GM12878 (cell line): ENCODE measurements at regions not wholly inside any gene's neighbourhood (a gene's known extent, or its start where the extent isn't known, plus 50 kb on each side); places are given as distances from the start of the nearest gene placed in this dataset.

Experiments used
- ATAC-seq: fragments of 200-7000 bp; cut with Tn5 transposase; 3 replicates; pipeline ENCODE4 v1.9.1; 2020; ENCODE audit warnings: mild to moderate bottlenecking, moderate library complexity
- BruUV-seq: library from RNA; stranded (reverse); fragments of 400-500 nt; replicated peaks from 2 replicates; lab custom pipeline; 2021; lab: Mats Ljungman, UMichigan
- CTCF ChIA-PET: fragments of 300-600 bp; sonication (Branson Sonifier 250); formaldehyde crosslinking; extraction: SDS; loops from one replicate; lab custom pipeline; 2021; ENCODE audit warnings: inconsistent platforms; lab: Yijun Ruan, JAX
- POLR2A ChIA-PET: fragments of 350-600 bp; formaldehyde crosslinking; extraction: SDS; loops from one replicate; lab custom pipeline; 2021; ENCODE audit warnings: inconsistent platforms; lab: Charles Lee
- RAD21 ChIA-PET: fragments of 300-600 bp; sonication (Branson Sonifier 250); formaldehyde crosslinking; loops from one replicate; lab custom pipeline; 2023; ENCODE audit warnings: antibody characterized with exemption; ENCODE audit not compliant: unreplicated experiment; lab: Charles Lee
- SMC1A ChIA-PET: fragments of 300-600 bp; sonication (Branson Sonifier 250); formaldehyde crosslinking; loops from one replicate; lab custom pipeline; 2023; ENCODE audit not compliant: unreplicated experiment, uncharacterized antibody; lab: Charles Lee
- DNase-seq: peaks from one replicate; pipeline ENCODE4 v3.0.0-alpha.2; 2011; ENCODE audit warnings: low read depth, low spot score
- FAIRE-seq: peaks from 3 replicates; lab custom pipeline; 2011; peaks lifted over from hg19 to GRCh38; lab: Jason Lieb, UNC
- H2AFZ ChIP-seq: 2 replicates; pipeline ENCODE4 v1.6.0; 2011; ENCODE audit warnings: low read depth, low read length, control low read depth; ENCODE audit not compliant: control insufficient read depth
- H3K27ac ChIP-seq: 2 replicates; pipeline ENCODE4 v1.5.1; 2011; ENCODE audit warnings: control low read depth; ENCODE audit not compliant: control insufficient read depth, insufficient read depth
- H3K27me3 ChIP-seq, 2 experiments: replicated peaks in 1 of 2; 2 replicates each; pipeline versions ENCODE4 v1.6.0 to v1.6.1; 2011; ENCODE audit warnings: low read length in 1 of 2; ENCODE audit not compliant: control insufficient read depth in 2 of 2, insufficient read depth in 2 of 2
- H3K36me3 ChIP-seq, 2 experiments: 2 replicates each; pipeline ENCODE4 v1.5.1; 2011; ENCODE audit warnings: low read length in 1 of 2; ENCODE audit not compliant: control insufficient read depth in 2 of 2, insufficient read depth in 2 of 2
- H3K4me1 ChIP-seq: 2 replicates; pipeline ENCODE4 v1.6.1; 2011; ENCODE audit warnings: mild to moderate bottlenecking, low read length, moderate library complexity, mixed read lengths; ENCODE audit not compliant: control insufficient read depth, insufficient read depth
- H3K4me2 ChIP-seq: 2 replicates; pipeline ENCODE4 v1.6.0; 2011; ENCODE audit warnings: control low read depth; ENCODE audit not compliant: control insufficient read depth, insufficient read depth
- H3K4me3 ChIP-seq: fragments of 200-600 bp; sonication (generic); 2 replicates; pipeline ENCODE4 v1.5.1; 2016
- H3K79me2 ChIP-seq: 2 replicates; pipeline ENCODE4 v1.6.0; 2011; ENCODE audit warnings: low read length; ENCODE audit not compliant: control insufficient read depth, insufficient read depth
- H3K9ac ChIP-seq: 2 replicates; pipeline ENCODE4 v1.8.0; 2011; ENCODE audit warnings: low read length, control low read depth, mixed read lengths; ENCODE audit not compliant: control insufficient read depth, insufficient read depth
- H3K9me3 ChIP-seq: replicated peaks from 3 replicates; pipeline ENCODE4 v1.5.1; 2011; ENCODE audit warnings: mild to moderate bottlenecking, low read length; ENCODE audit not compliant: control insufficient read depth, insufficient read depth
- H4K20me1 ChIP-seq: 2 replicates; pipeline ENCODE4 v1.6.0; 2011; ENCODE audit not compliant: control insufficient read depth, insufficient read depth
- CBX3 ChIP-seq: fragments of 200-600 bp; sonication (generic); IDR thresholded peaks from 2 replicates; pipeline ENCODE4 v1.6.1; 2016; ENCODE audit warnings: low read depth, borderline replicate concordance
- CHD1 ChIP-seq: IDR thresholded peaks from 2 replicates; pipeline ENCODE4 v1.6.1; 2012; ENCODE audit warnings: low read depth, low read length, improper control_type of control experiment
- EP300 ChIP-seq, 2 experiments: fragments of 150-350 bp in 1 of 2; IDR thresholded peaks; 2 replicates each; pipeline ENCODE4 v1.6.1; 2011 to 2012; ENCODE audit warnings: low read depth in 2 of 2, low read length in 2 of 2, borderline replicate concordance in 1 of 2, improper control_type of control experiment in 1 of 2, inconsistent platforms in 1 of 2; ENCODE audit not compliant: control insufficient read depth in 1 of 2
- HCFC1 ChIP-seq: fragments of 150-350 bp; IDR thresholded peaks from 2 replicates; pipeline ENCODE4 v1.6.1; 2014; ENCODE audit warnings: low read length
- MTA2 ChIP-seq: fragments of 450-650 bp; IDR thresholded peaks from 2 replicates; pipeline ENCODE4 v1.6.1; 2016; ENCODE audit warnings: low read depth, mild to moderate bottlenecking, moderate library complexity
- PAX8 ChIP-seq: fragments of 450-650 bp; IDR thresholded peaks from 2 replicates; pipeline ENCODE4 v1.6.1; 2017; ENCODE audit warnings: mild to moderate bottlenecking, moderate library complexity
- POLR2A ChIP-seq: IDR thresholded peaks from 2 replicates; pipeline ENCODE4 v1.6.1; 2011; ENCODE audit warnings: low read depth, mild to moderate bottlenecking, low read length
- SREBF1 ChIP-seq: IDR thresholded peaks from 2 replicates; pipeline ENCODE4 v1.6.1; 2012; ENCODE audit warnings: mild to moderate bottlenecking, low read length
- SREBF2 ChIP-seq: IDR thresholded peaks from 2 replicates; pipeline ENCODE4 v1.6.1; 2012; ENCODE audit warnings: mild to moderate bottlenecking, low read length
- TARDBP ChIP-seq: IDR thresholded peaks from 2 replicates; pipeline ENCODE4 v1.6.1; 2016; ENCODE audit warnings: borderline replicate concordance
- WGBS: methylation state at CpG from one replicate; pipeline ENCODE4 v1.1.6; 2016; ENCODE audit warnings: low lambda C conversion rate; ENCODE audit not compliant: insufficient replicate concordance, insufficient coverage; ENCODE audit errors: missing lambda C conversion rate; 5-methylcytosine and 5-hydroxymethylcytosine counted together
- in situ Hi-C: fragments of 300-500 bp; cut with MboI; formaldehyde crosslinking; loops from 9 replicates; pipeline ENCODE4 v1.14.3; 2018; ENCODE audit warnings: mixed read lengths
- intact Hi-C: fragments of 100-400 bp; cut with micrococcal nuclease; formaldehyde crosslinking; loops from one replicate; pipeline ENCODE4 v1.14.2; 2022; ENCODE audit not compliant: unreplicated experiment
- TF ChIP-seq, protein P1 (sequence below): fragments of 450-650 bp; IDR thresholded peaks from 2 replicates; pipeline ENCODE4 v1.6.1; 2017; ENCODE audit warnings: low read depth, mild to moderate bottlenecking, moderate library complexity

DNA sequence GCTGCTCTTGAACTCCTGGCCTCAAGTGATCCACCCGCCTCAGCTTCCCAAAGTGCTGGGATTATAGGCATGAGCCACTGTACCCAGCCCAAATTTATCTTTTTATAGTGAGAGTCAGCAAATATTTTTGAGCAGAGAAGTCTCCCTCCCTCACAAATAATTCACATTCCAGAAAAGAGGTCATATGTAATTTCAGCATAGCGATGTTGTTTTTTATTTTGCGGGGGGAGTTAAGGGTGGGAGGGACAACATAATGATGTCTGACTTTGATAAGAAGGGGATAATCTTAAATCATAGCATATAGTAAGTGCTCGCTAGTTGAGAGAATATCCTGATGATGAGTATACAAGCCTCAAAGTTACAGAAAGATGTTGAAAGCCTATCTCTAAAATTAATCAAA is 1090.2 kb upstream of the ACVR2A start:
- H3K9ac ChIP-seq, result no peak overlapping the region
- 57% methylated on average over 4 of the region's 4 CpGs for WGBS
- CTCF ChIA-PET, result no interaction called here
- SMC1A ChIA-PET, result no interaction called here
- POLR2A ChIA-PET, result interaction anchor here (0.7 kb wide), 1 partner anchor 50 kb away, joined by 3 read pairs; no protein-coding TSS in a partner anchor
- TF ChIP-seq PAX8, result no peak
- TF ChIP-seq, protein P1, sequence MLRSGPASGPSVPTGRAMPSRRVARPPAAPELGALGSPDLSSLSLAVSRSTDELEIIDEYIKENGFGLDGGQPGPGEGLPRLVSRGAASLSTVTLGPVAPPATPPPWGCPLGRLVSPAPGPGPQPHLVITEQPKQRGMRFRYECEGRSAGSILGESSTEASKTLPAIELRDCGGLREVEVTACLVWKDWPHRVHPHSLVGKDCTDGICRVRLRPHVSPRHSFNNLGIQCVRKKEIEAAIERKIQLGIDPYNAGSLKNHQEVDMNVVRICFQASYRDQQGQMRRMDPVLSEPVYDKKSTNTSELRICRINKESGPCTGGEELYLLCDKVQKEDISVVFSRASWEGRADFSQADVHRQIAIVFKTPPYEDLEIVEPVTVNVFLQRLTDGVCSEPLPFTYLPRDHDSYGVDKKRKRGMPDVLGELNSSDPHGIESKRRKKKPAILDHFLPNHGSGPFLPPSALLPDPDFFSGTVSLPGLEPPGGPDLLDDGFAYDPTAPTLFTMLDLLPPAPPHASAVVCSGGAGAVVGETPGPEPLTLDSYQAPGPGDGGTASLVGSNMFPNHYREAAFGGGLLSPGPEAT, result no peak
- no peak for TF ChIP-seq SREBF1
- intact Hi-C loops (no loop called here), in situ Hi-C loops (no loop called here)
- no peaks in the 10 kb centered on the region for H3K9me3 ChIP-seq
- no peak overlapping the region for H3K27ac ChIP-seq
- H3K36me3 ChIP-seq, result no peaks in the 10 kb centered on the region
- no peak for DNase-seq
- no peaks in the 10 kb centered on the region for H3K79me2 ChIP-seq
- H2AFZ ChIP-seq, result no peak overlapping the region
- no peaks in the 10 kb centered on the region for H3K4me1 ChIP-seq
- no peak overlapping the region for H3K4me2 ChIP-seq
- no peak overlapping the region for H3K4me3 ChIP-seq
- FAIRE-seq, result no peak
- no TSS peak for BruUV-seq
- H4K20me1 ChIP-seq, result no peaks in the 10 kb centered on the region
- ATAC-seq, result no peak
- H3K27me3 ChIP-seq, result no peaks in the 10 kb centered on the region
- RAD21 ChIA-PET, result interaction anchor here (0.6 kb wide), 1 partner anchor 1544 kb away, joined by 3 read pairs; no protein-coding TSS in a partner anchor

DNA sequence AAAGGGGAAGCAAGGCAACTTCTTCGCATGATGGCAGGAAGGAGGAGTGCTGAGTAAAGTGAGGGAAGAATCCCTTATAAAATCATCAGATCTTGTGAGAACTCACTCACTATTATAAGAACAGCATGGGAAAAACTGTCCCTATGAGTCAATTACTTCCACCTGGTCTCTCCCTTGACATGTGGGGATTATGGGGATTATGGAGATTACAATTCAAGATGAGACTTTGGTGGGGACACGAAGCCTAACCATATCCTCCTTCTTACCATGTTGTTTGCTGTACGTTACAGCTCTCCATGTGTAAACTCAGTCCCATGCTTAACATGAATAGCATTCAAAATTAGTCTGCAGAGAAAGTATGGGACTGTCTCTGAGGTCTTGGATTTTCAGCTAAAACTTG is 1096.8 kb upstream of the ACVR2A start:
- FAIRE-seq, result no peak
- Histone ChIP-seq H4K20me1 (no peaks in the 10 kb centered on the region), H3K9ac (no peak overlapping the region), H3K36me3 (no peaks in the 10 kb centered on the region), H3K9me3 (no peaks in the 10 kb centered on the region), H3K4me1 (no peaks in the 10 kb centered on the region), H3K27me3 (no peaks in the 10 kb centered on the region), H3K4me2 (no peak overlapping the region), H3K79me2 (no peaks in the 10 kb centered on the region), H3K4me3 (no peak overlapping the region), H3K27ac (no peak overlapping the region), H2AFZ (no peak overlapping the region)
- RAD21 ChIA-PET, result no interaction called here
- CTCF ChIA-PET, result no interaction called here
- no peak for DNase-seq
- ATAC-seq, result peak; percentile 27; the same call in 1 of the 3 replicates
- SMC1A ChIA-PET, result no interaction called here
- in situ Hi-C loops (no loop called here), intact Hi-C loops (no loop called here)
- BruUV-seq, result no TSS peak
- POLR2A ChIA-PET, result no interaction called here
- TF ChIP-seq HCFC1 (no peak), CBX3 (no peak), EP300 (IDR thresholded peaks at IDR 0.05; ENCODE audit: borderline replicate concordance in 1 of 2, control insufficient read depth in 1 of 2, low read depth in 2 of 2, low read length in 2 of 2) (no peak), MTA2 (no peak), SREBF2 (no peak), CHD1 (no peak), TARDBP (no peak), POLR2A (no peak)
- 24% methylated on average over 3 of the region's 3 CpGs for WGBS
